ENCODE measurements at regions not wholly inside any gene's neighbourhood (a gene's known extent, or its start where the extent isn't known, plus 50 kb on each side); places are given as distances from the start of the nearest gene placed in this dataset.

- DNase-seq (ENCODE audit: low read depth): peak; percentile 15
- H3K4me1 ChIP-seq (ENCODE audit: control insufficient read depth, insufficient read depth, low read length): no peaks in the 10 kb centered on the region
- H3K4me3 ChIP-seq (ENCODE audit: low read length): no peak overlapping the region
Measured at GRCh38 chr5:92980491-92980890, 600.5 kb downstream of the NR2F1-AS1 start.

GRCh38 chr5:92979716-92980115, 601.3 kb downstream of the NR2F1-AS1 start:
- Histone ChIP-seq H3K4me3 (ENCODE audit: low read length) (no peak overlapping the region), H3K27me3 (replicated peaks; ENCODE audit: control insufficient read depth, insufficient read depth, low read length) (no peaks in the 10 kb centered on the region), H3K4me1 (ENCODE audit: control insufficient read depth, insufficient read depth, low read length) (no peaks in the 10 kb centered on the region), H3K9ac (ENCODE audit: low read length) (no peak overlapping the region), H3K9me3 (ENCODE audit: control insufficient read depth, low read length) (no peaks in the 10 kb centered on the region), H3K36me3 (ENCODE audit: control insufficient read depth, insufficient read depth, low read length, severe bottlenecking) (no peaks in the 10 kb centered on the region)
- no peak for DNase-seq (ENCODE audit: low read depth)

More at GRCh38 chr5:92980491-92980890, 600.5 kb downstream of the NR2F1-AS1 start:
- H3K9ac ChIP-seq (ENCODE audit: low read length): no peak overlapping the region
- H3K36me3 ChIP-seq (ENCODE audit: control insufficient read depth, insufficient read depth, low read length, severe bottlenecking): no peaks in the 10 kb centered on the region
- H3K9me3 ChIP-seq (ENCODE audit: control insufficient read depth, low read length): no peaks in the 10 kb centered on the region
- no peaks in the 10 kb centered on the region for H3K27me3 ChIP-seq (replicated peaks; ENCODE audit: control insufficient read depth, insufficient read depth, low read length)

GRCh38 chr5:92977846-92978540, 603.0 kb downstream of the NR2F1-AS1 start:
- no peaks in the 10 kb centered on the region for H3K9me3 ChIP-seq (ENCODE audit: control insufficient read depth, low read length)
- no peak for DNase-seq (ENCODE audit: low read depth)
- H3K4me1 ChIP-seq (ENCODE audit: control insufficient read depth, insufficient read depth, low read length): no peaks in the 10 kb centered on the region
- no peak overlapping the region for H3K4me3 ChIP-seq (ENCODE audit: low read length)
- no peak overlapping the region for H3K9ac ChIP-seq (ENCODE audit: low read length)
- H3K27me3 ChIP-seq (replicated peaks; ENCODE audit: control insufficient read depth, insufficient read depth, low read length): no peaks in the 10 kb centered on the region
- no peaks in the 10 kb centered on the region for H3K36me3 ChIP-seq (ENCODE audit: control insufficient read depth, insufficient read depth, low read length, severe bottlenecking)

- Histone ChIP-seq H3K9ac (ENCODE audit: low read length) (no peak overlapping the region), H3K4me3 (ENCODE audit: low read length) (no peak overlapping the region), H3K4me1 (ENCODE audit: control insufficient read depth, insufficient read depth, low read length) (no peaks in the 10 kb centered on the region), H3K36me3 (ENCODE audit: control insufficient read depth, insufficient read depth, low read length, severe bottlenecking) (no peaks in the 10 kb centered on the region), H3K27me3 (replicated peaks; ENCODE audit: control insufficient read depth, insufficient read depth, low read length) (no peaks in the 10 kb centered on the region), H3K9me3 (ENCODE audit: control insufficient read depth, low read length) (no peaks in the 10 kb centered on the region)
- no peak for DNase-seq (ENCODE audit: low read depth)
Measured at GRCh38 chr5:92976156-92976555, 604.9 kb downstream of the NR2F1-AS1 start.

GRCh38 chr5:92969781-92970237, 611.2 kb downstream of the NR2F1-AS1 start:
- no peak overlapping the region for H3K4me3 ChIP-seq (ENCODE audit: low read length)
- no peaks in the 10 kb centered on the region for H3K27me3 ChIP-seq (replicated peaks; ENCODE audit: control insufficient read depth, insufficient read depth, low read length)
- H3K4me1 ChIP-seq (ENCODE audit: control insufficient read depth, insufficient read depth, low read length): no peaks in the 10 kb centered on the region
- DNase-seq (ENCODE audit: low read depth): peak; percentile 7
- no peak overlapping the region for H3K9ac ChIP-seq (ENCODE audit: low read length)
- H3K9me3 ChIP-seq (ENCODE audit: control insufficient read depth, low read length): no peaks in the 10 kb centered on the region
- H3K36me3 ChIP-seq (ENCODE audit: control insufficient read depth, insufficient read depth, low read length, severe bottlenecking): no peaks in the 10 kb centered on the region

- no peak overlapping the region for H3K9ac ChIP-seq (ENCODE audit: low read length)
- no peaks in the 10 kb centered on the region for H3K4me1 ChIP-seq (ENCODE audit: control insufficient read depth, insufficient read depth, low read length)
- H3K9me3 ChIP-seq (ENCODE audit: control insufficient read depth, low read length): no peaks in the 10 kb centered on the region
- no peak overlapping the region for H3K4me3 ChIP-seq (ENCODE audit: low read length)
- DNase-seq (ENCODE audit: low read depth): no peak
- no peaks in the 10 kb centered on the region for H3K36me3 ChIP-seq (ENCODE audit: control insufficient read depth, insufficient read depth, low read length, severe bottlenecking)
- H3K27me3 ChIP-seq (replicated peaks; ENCODE audit: control insufficient read depth, insufficient read depth, low read length): no peaks in the 10 kb centered on the region
Measured at GRCh38 chr5:92969191-92969780, 611.7 kb downstream of the NR2F1-AS1 start.

- H3K4me3 ChIP-seq (ENCODE audit: low read length): no peak overlapping the region
- no peaks in the 10 kb centered on the region for H3K9me3 ChIP-seq (ENCODE audit: control insufficient read depth, low read length)
- H3K36me3 ChIP-seq (ENCODE audit: control insufficient read depth, insufficient read depth, low read length, severe bottlenecking): no peaks in the 10 kb centered on the region
- no peak for DNase-seq (ENCODE audit: low read depth)
- no peaks in the 10 kb centered on the region for H3K27me3 ChIP-seq (replicated peaks; ENCODE audit: control insufficient read depth, insufficient read depth, low read length)
- H3K9ac ChIP-seq (ENCODE audit: low read length): no peak overlapping the region
- H3K4me1 ChIP-seq (ENCODE audit: control insufficient read depth, insufficient read depth, low read length): no peaks in the 10 kb centered on the region
Measured at GRCh38 chr5:92963800-92964199, 617.2 kb downstream of the NR2F1-AS1 start.

GRCh38 chr5:92962752-92963151, 618.3 kb downstream of the NR2F1-AS1 start:
- Histone ChIP-seq H3K4me1 (ENCODE audit: control insufficient read depth, insufficient read depth, low read length) (no peaks in the 10 kb centered on the region), H3K9ac (ENCODE audit: low read length) (no peak overlapping the region), H3K36me3 (ENCODE audit: control insufficient read depth, insufficient read depth, low read length, severe bottlenecking) (no peaks in the 10 kb centered on the region), H3K4me3 (ENCODE audit: low read length) (no peak overlapping the region), H3K27me3 (replicated peaks; ENCODE audit: control insufficient read depth, insufficient read depth, low read length) (no peaks in the 10 kb centered on the region), H3K9me3 (ENCODE audit: control insufficient read depth, low read length) (no peaks in the 10 kb centered on the region)
- peak; percentile 2 for DNase-seq (ENCODE audit: low read depth)

GRCh38 chr5:92956886-92957285, 624.1 kb downstream of the NR2F1-AS1 start:
- Histone ChIP-seq H3K4me1 (ENCODE audit: control insufficient read depth, insufficient read depth, low read length) (no peaks in the 10 kb centered on the region), H3K9ac (ENCODE audit: low read length) (no peak overlapping the region), H3K27me3 (replicated peaks; ENCODE audit: control insufficient read depth, insufficient read depth, low read length) (no peaks in the 10 kb centered on the region), H3K36me3 (ENCODE audit: control insufficient read depth, insufficient read depth, low read length, severe bottlenecking) (no peaks in the 10 kb centered on the region), H3K4me3 (ENCODE audit: low read length) (no peak overlapping the region), H3K9me3 (ENCODE audit: control insufficient read depth, low read length) (peaks cover 5% of the 10 kb centered on the region)
- DNase-seq (ENCODE audit: low read depth): no peak

- Histone ChIP-seq H3K9ac (ENCODE audit: low read length) (no peak overlapping the region), H3K9me3 (ENCODE audit: control insufficient read depth, low read length) (peaks cover 35% of the 10 kb centered on the region), H3K27me3 (replicated peaks; ENCODE audit: control insufficient read depth, insufficient read depth, low read length) (no peaks in the 10 kb centered on the region), H3K4me1 (ENCODE audit: control insufficient read depth, insufficient read depth, low read length) (no peaks in the 10 kb centered on the region), H3K4me3 (ENCODE audit: low read length) (no peak overlapping the region), H3K36me3 (ENCODE audit: control insufficient read depth, insufficient read depth, low read length, severe bottlenecking) (no peaks in the 10 kb centered on the region)
- no peak for DNase-seq (ENCODE audit: low read depth)
Measured at GRCh38 chr5:92952243-92952642, 628.8 kb downstream of the NR2F1-AS1 start.

- Histone ChIP-seq H3K4me1 (ENCODE audit: control insufficient read depth, insufficient read depth, low read length) (no peaks in the 10 kb centered on the region), H3K27me3 (replicated peaks; ENCODE audit: control insufficient read depth, insufficient read depth, low read length) (no peaks in the 10 kb centered on the region), H3K9me3 (ENCODE audit: control insufficient read depth, low read length) (peaks cover 35% of the 10 kb centered on the region), H3K4me3 (ENCODE audit: low read length) (no peak overlapping the region), H3K36me3 (ENCODE audit: control insufficient read depth, insufficient read depth, low read length, severe bottlenecking) (no peaks in the 10 kb centered on the region), H3K9ac (ENCODE audit: low read length) (no peak overlapping the region)
- no peak for DNase-seq (ENCODE audit: low read depth)
Measured at GRCh38 chr5:92951746-92952145, 629.3 kb downstream of the NR2F1-AS1 start.

Measured in adipocyte (in vitro differentiated cells).